Fibroblast of skin of left quadriceps (primary cell): ENCODE measurements at regions not wholly inside any gene's neighbourhood (a gene's known extent, or its start where the extent isn't known, plus 50 kb on each side); places are given as distances from the start of the nearest gene placed in this dataset.

Experiments used
- DNase-seq, 2 experiments: peaks; one replicate each; pipeline ENCODE4 v3.0.0-alpha.2; 2013; ENCODE audit warnings: low read depth in 2 of 2

- DNase-seq = no peak
Measured at GRCh38 chr6:168884050-168884645, 369.5 kb downstream of the THBS2 start.

DNA sequence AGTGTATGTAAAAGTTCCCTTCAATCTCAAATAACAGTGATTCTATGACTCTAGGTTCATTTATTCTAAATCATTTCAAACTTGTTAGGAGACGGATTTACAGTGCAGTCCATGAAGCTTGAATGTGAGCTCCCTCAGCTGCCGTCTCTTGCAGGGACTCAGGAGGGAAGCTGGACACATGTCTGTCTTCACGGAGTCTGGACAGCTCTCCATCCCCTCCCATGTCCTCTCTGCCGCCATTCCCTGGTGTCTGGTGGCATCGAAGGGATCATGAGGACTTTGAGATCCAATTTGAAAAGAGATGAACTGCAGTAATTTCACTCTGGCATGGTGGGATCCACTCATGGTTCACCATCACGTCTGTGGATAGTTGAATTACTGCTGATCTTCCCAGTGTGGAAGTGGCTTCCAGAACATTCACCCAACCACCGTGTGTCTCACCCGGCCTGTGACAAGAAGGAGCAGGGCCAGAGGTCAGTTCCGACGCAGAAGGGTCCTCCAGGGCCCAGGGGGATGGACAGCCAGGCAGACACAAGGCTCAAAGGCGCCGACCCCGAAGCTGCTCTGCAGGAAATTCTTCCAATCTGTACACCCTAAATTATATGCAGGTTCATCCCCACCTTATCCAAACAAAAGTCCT is 370.1 kb downstream of the THBS2 start:
- no peak for DNase-seq

- no peak for DNase-seq
Measured at GRCh38 chr6:168880271-168880670, 373.4 kb downstream of the THBS2 start.

DNA sequence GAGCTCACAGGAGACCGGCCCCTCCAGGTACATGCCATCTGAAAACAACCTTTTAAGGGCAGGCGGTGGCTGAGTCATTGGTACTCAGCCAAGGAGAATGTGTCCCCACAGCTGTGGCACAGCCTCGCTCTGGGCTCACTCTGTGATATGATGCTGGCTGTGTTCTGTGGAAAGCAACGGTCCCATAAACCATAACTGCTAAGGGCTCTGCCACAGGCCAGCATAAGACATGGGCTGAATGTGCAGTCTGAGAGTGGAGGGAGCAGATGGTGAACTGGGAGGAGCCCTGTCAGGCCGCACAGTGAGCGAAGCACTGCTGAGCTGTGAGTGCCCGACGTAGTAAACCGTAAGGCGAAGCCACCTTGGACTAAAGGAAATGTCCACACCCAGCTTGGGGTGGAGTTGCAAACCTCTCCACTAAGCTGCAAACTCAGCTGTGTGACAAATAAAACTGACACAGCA is 375.8 kb downstream of the THBS2 start:
- no peak for DNase-seq

DNA sequence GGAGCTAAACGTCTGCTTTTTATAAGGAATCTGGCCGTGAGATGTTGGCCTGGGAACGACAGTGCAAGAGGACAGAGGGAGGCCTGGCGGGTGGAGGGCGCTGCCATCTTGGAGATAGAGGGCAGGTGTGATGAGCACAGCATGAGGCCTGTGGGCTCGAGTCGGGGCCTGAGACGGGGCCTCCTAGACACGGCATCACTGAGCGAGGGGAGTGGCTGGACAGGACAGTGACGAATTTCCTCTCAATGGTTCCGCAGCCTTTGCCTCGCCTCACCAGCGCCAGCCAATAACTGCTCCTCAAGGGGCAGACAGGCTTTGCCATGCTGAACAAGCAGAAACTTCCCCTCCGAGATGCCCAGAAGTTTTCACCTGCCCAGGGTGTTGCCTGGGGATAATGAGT is 376.7 kb downstream of the THBS2 start:
- no peak for DNase-seq

DNA sequence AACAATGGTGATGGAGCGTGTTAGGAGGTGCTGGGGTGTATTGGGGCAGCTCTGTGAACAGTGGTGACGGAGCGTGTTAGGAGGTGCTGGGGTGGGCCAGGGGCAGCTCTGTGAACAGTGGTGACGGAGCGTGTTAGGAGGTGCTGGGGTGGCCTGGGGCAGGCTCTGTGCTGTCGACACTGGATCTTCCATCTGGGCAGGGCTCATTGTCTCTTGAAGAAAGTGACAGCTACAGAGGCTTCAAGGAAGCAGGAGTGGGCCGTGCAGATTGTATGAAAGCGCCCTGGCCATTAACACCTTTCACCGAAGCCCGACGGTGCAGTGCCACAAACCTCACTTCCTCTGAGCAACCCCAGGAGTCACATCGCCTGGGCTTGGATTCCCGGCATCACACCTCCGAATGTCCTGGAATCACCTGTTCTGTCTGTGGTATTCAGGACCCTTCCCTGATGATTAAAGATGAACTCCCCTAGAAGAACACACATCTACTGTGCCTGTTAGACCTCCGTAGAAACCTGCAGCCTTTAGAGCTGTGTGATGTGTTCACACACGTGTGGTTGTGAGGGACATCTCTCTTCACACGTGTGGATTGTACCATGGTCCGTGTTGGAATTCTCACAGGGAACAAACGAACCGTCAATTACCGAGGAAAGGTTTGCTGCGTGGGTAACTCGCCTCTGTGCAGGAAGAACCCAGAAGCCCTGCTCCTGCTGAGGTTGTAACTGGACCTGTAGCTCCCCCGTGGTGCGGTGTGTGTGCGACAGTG is 377.7 kb downstream of the THBS2 start:
- DNase-seq = no peak

DNA sequence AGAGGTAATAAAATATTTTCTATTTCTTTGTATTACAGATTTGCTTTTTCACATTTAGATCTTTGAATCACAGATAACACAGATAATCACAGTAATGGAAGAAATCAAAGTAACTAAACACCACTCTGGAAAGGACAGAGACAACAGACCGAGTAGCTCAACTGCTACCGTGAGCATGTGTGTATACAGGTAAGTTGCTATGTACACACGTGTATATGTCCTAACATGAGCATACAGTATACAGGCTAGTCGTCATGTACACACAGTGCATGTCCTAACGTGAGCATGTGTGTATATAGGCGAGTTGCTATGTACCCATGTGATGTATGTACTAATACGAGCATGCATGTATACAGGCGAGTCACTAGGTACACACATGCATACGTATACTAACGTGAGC is 379.0 kb downstream of the THBS2 start:
- DNase-seq = no peak

GRCh38 chr6:168873278-168874190 is 380.1 kb downstream of the THBS2 start:
- no peak for DNase-seq

DNA sequence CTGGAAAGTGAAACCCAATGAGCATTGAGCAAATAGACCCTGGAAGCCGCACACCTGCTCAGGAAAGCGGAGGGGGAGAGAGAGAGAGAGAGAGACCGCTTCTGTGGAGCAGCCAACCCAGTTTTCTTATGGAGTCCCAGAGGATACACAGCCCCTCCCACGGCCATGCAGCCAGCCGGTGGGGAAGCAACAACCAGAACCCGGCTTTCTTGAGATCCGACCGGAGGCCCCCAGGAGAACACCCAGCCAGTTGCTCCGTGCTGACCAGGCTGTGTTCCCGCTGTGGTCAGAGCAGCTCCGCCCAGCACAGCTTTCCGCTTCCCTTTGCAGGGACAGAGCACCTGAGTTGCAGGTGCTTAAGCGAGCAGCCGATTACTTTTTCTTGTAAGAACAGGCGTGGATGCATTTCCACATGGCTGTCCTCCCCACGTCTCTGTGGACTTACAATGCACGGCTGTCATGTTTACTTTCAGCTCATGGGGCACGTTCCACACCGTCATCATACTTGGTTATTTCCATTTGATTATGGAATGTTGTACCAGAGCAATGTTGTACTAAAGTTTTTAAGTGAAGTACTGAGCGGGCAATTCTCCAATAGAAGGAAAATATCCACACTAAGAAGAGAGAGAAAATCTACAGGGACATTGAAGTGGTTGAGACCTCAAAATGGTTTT is 381.9 kb downstream of the THBS2 start:
- no peak for DNase-seq

DNA sequence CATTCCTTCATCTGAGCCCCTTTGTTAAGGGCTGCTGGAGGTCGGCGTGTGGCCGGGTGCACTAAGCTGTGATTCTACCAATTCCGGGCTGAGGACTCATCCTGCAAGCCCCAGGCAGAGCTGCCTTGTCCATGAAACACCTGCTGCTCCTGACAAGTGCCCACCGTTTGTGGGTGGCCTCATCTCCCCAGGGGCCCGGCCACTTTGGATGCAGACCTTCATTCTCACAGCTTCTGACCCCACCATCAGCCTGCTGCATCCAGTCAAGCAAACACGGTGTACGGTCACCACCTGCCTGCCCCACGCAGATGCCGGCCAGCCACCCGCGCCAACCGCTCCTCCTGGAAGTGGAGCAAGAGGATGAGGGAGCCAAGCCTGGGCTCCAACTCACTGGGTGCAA is 382.7 kb downstream of the THBS2 start:
- DNase-seq = no peak

- DNase-seq = no peak
Measured at GRCh38 chr6:168867247-168868102, 386.2 kb downstream of the THBS2 start.

DNA sequence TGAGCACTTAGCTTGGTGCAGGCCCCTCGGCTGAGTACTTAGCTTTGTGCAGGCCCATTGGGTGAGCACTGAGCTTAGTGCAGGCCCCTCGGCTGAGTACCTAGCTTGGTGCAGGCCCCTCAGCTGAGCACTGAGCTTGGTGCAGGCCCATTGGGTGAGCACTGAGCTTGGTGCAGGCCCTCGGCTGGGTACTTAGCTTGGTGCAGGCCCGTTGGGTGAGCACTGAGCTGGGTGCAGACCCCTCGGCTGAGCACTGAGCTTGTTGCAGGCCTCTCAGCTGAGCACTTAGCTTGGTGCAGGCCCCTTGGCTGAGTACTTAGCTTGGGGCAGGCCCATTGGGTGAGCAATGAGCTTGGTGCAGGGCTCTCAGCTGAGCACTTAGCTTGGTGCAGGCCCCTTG is 387.1 kb downstream of the THBS2 start:
- DNase-seq = no peak

- no peak for DNase-seq
Measured at GRCh38 chr6:168865522-168865921, 388.1 kb downstream of the THBS2 start.

- no peak for DNase-seq
Measured at GRCh38 chr6:168864541-168865460, 388.8 kb downstream of the THBS2 start.

GRCh38 chr6:168863467-168863866 is 390.2 kb downstream of the THBS2 start:
- DNase-seq = no peak

GRCh38 chr6:168862346-168862980 is 391.2 kb downstream of the THBS2 start:
- DNase-seq = no peak

- DNase-seq = no peak
Measured at GRCh38 chr6:168860987-168861386, 392.7 kb downstream of the THBS2 start.

GRCh38 chr6:168860341-168860740 is 393.3 kb downstream of the THBS2 start:
- no peak for DNase-seq

GRCh38 chr6:168858926-168859325 is 394.7 kb downstream of the THBS2 start:
- DNase-seq = no peak
